Superior temporal gyrus (tissue), 1 donor: ENCODE measurements at regions not wholly inside any gene's neighbourhood (a gene's known extent, or its start where the extent isn't known, plus 50 kb on each side); places are given as distances from the start of the nearest gene placed in this dataset.

Experiments used
- DNase-seq: peaks from one replicate; pipeline ENCODE4 v3.0.0-alpha.2; 2016; ENCODE audit errors: extremely low spot score

DNA sequence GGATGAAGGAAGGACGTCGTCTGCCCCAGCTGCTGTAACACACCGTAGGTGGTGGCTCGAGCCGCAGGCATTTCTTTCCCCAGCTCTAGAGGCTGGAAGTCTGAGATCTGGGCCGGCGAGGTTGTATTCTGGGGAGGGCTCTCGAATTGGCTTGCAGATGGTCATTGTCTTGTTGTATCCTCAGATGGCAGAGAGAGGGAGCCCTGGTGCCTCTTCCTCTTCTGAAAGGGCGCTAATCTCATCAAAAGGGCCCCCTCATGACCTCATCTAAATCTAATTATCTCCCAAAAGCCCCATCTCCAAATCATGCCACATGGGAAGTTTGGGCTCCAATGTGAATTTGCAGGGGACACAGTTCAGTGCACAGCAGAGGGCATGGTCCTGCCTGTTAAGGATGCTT, 109.0 kb downstream of the SIK1 start:
- DNase-seq, result no peak

DNA sequence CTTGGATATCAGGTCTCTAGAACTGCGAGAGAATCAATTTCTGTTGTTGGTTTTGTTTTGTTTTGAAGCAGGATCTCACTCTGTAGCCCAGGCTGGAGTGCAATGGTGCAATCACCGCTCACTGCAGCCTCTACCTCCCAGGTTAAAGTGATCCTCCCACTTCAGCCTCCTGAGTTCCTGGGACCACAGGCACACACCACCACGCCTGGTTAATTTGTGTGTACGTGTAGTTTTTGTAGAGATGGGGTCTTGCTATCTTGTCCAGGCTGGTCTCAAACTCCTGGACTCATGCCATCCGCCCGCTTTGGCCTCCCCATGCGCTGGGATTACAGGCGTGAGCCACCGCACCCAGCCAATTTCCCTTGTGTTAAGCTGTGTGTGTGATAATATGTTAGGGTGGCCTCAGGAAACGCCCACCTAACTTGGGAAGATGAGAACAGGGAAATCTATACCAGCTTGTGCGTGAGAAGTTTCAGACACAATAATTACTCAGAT, 109.6 kb downstream of the SIK1 start:
- no peak for DNase-seq

DNA sequence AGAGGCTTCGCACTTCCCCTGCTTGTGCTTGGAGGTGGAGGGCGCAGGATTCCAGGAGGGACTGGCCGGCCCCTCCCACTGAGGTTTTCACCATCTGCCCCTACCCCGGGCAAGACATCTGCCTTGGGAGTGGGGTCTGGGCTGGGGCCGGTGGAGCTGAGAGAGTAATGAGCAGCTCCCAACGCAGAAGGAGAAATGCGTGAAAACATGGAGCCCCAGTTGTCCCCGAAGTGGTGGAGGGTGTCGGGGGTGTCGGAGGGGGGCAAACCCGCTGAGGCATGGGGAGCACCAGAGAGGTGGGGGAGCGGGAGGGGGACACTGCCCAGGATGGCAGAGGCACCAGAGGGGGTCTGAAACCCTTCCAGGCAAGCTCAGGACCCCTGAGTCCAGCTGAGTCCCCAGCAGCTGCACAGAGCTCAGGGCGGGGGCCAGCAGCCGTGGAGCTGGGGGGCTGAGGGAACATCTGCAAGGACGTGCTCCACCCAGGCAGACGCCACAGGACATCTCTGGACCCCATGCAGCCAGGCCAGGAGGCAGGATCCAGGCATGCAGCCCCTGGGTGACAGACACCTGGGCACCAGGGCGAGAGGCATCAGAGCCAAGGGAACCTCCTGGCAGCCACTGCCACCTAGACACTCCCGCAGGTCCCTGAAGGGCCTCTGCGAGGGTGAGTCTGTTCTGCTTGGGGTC, 110.6 kb downstream of the SIK1 start:
- DNase-seq, result no peak

DNA sequence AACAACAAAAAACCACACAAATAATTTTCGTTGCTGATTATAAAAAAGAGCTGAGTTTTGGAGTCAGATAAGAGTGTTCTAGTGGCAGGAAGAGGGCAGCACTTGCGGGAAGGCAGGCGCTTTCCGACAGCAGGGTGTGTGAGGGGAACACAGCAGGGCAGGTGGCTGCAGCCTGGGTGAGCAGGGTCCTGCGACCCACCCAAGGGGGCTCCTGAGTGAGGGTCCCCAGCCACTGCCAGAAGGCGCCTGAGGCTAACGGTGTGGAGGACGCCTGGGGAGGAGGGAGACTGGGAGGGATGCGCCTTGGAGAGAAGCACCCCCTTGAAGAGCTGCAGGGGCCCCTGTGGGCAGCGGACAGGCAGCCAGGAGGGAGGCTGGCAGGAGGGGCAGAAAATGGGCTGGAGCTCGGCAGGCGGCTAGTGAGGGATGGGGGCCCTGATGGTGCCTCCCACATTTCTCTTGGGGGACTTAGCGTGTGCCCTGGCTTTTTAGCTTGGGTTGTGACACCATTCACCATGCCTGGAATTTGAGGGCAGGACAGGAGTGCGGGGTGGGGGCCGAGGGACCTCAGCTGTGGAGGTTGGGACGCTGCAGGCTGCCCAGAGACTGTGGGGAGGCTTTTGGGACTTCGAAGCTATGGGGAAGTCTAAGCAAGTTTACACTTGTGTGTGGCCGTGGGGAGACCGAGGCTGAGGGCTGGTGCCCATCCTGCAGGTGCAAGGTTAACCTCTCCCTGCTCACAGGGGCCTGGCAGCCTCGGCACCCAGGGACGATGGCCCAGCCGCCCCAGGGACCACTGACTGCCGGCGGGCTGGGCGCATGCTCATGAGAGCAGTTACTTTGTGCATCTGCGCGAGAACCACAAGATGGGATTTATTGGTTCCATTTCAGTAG, 111.4 kb downstream of the SIK1 start:
- DNase-seq, result no peak

DNA sequence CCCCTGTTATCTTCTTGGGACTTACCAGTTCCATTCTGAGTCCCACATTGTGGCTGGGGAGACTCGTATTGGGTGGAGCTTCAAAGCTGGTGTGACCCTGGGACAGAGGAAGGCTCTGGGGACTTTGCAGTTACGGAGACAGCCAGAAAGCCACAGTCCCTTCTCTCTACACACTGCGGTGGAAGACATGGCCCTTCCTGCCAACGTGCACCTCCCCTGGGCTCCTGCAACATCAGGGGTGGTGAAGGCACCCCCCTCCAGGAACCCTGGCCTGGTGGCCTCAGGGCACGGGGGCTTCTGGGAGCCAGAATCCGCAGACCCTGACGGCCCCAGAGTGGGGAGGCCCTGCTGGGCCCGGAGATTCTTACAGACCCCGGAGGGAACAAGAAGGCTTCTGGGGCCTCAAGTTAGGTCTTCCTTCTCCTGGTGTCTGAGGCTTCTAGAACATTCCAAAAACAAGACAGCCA, 113.0 kb downstream of the SIK1 start:
- DNase-seq, result no peak

DNA sequence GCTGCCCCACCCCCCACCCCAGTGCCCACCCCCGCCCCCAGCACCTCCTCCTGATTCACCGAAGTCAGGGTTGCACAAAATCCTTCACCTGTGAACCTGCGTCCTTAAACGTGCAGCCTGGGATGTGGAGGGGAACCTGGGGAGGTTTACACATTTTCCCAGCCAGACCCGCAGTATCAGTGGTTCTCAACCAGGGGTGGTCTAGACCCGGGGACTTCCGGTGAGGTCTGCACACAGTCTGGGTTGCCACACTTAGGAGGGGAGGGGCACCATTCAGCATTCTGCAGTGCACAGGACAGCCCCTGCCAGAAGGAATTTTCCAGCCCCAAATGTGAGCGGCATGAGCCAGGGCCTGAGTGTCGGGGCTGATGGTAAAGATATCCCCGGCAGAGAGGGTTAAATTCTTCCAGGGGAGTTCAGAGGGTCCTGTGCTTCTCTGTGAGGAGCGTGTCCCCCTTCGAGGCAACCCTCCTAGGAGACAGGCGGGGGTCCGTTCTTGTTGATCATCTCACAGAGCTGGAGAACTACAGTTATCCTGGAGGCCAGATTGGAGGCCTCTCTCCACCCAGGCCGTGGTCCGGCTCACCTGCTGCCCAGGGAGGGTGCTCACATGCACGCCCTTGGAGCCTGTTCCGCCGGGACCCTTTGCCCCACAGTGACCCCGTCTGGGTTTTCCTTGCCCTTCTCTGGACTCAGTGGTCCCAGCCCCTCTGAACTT, 113.6 kb downstream of the SIK1 start:
- no peak for DNase-seq

DNA sequence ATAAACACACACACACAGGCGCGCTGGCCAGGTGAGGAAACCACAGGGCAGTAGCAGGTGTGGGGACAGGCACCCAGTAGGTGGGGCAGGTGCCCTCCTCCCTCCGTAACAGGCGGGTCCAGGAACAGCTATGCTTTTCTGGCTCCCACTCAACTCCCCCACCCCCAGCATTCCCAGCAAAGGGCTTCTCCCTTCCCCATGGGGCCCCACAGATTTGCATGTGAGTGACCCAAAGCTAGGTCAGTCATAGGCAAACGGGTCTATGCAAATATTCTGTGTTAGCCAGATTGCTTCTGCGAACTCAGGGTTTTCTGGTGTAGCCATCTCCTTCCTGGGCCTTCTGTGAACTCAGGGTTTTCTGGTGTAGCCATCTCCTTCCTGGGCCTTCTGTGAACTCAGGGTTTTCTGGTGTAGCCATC, 114.2 kb downstream of the SIK1 start:
- DNase-seq, result no peak

DNA sequence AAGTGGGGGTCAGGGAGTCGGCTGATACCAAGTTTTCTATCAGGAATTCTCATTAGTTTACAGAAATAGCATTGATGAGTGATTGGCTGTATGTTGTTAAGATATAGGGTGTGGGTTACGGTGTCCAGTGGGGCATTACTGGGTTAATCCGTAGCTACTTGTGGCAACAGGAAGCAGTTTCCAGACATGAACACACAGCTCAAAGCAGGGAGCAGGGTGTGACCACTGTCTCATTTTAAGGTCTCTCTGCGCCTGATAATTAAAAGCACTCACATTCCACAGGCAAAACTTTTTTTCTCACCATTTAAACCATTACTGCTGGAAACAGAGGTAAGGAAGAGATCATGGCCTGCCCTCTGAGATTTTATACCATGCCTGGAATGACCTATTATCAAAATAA, 114.9 kb downstream of the SIK1 start:
- DNase-seq, result no peak

DNA sequence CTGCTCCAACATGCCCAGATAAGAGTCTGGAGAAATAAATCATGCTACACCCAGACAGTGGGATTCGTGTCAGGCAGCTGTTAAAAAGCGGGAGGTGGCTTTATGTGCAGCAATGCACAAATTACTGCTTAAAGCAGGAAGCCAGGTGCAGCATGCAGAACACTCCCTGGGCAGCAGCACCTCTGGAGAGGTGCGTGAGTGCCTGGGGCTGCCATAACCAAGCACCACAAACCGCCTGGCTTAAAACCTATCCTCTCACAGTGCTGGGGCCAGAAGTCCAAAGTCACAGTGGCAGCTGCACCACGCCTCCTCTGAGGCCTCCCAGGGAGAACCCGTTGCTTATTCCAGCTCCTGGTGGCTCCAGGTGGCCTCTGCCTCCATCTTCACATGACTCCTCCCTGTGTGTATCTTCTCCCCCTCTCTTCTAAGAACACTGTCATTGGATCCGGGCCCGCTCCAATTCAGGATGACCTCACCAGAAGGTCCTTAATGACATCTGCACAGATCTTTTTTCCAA, 115.6 kb downstream of the SIK1 start:
- no peak for DNase-seq

DNA sequence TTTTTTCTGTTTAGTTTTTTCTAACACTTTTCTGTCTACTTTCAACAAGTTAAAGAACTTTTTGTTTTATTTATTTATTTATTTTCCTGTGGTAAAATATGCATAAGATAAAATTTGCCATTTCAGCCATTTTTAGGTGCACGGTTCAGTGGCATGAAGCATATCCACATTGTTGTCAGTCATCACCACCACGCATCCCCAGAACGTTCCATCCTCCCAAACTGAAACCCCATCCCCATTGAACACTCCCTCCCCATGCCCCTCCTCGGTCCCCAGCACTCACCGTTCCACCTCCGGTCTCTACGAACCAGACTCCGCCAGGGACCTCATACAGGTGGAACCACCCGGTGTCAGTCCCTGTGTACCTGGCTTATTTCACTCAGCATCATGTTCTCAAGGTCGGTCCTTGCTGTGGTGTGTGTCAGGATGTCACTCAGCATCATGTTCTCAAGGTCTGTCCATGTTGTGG, 118.1 kb downstream of the SIK1 start:
- no peak for DNase-seq

DNA sequence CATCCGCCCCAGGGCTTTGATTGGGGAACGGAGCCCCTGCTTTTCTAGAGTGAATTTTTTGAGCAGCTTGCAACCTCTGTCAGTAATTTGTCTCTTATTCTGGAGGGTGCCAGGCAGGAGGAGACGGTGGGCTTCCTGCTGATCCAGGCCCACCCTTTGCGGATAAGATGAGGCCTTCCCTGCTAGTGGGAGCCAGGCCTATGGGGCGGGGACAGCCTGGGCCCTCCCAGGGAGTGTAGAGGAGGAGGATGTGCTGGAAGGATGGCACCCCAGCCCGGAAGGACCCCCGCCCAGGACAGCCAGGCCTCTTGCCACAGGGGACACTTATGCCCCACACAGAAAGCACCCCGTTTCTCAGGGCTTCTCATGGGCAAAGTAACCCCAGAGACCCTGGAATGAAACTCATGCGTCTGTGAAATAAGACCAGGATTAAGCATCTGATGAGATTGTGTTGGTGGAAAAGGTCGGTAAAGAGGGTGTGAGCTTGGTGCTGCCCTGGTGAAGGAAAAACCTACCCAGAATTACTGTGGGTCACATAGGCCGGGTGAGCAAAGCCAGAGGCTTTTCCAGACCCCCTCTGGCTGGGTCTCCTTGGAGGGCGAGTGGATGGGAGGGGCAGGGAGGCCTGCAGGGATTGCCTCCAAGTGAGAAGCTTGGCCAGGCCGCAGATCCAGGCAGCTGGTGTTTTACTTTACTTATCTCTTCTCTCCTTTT, 118.7 kb downstream of the SIK1 start:
- DNase-seq, result no peak

DNA sequence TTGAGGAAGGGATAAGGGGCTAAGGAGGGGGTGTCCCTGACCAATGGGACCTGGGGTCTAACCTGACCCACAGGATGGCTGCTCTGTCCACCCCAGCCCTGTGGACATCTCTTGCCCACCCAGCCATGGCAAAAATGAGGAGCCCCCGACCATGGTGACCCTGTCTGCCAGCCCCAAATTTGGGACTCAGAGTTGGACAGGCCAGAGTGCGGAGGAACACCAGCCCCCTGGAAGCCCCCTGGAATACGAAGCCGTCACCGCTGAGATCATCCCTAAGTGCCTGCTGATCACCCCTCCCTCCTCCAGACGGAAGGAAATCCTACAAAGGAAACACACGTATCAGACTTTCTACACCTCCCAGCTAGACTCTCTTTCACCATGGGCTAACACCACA, 119.3 kb downstream of the SIK1 start:
- no peak for DNase-seq

DNA sequence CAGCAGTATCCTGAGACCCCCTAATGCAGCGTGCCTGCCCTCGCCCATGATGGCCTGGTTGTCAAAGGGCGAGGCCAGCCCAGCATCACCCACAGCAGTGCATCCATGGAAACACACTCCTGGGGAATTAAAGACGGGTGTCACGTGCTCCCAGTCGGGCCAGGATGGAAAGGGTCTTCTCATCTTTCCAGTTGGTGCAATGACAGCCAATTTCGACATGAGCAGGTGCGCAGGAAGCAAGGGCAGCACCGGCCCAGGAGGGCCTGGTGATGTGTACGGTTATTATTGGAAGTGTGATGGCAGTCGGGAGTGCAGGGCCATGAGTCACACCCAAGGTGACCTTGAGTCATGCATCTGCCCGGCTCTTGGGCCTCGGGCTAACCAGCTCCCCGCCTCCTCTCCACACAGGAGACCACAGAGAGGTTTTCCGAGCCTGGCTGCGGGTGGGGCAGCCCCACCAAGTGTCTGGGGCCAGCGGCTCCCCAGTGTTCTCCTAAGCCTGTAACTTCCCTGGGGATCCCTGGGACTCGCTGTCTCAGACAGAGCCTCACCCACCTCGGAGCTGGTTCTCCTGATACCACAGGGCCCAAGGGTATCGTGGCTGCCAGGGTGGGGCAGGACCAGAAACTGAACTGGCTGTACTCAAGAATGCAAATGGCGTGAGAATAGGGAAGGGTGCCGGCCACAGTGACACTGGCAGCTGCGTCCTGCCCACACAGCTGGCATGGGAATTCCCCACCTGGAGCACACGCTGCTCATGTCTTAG, 119.8 kb downstream of the SIK1 start:
- no peak for DNase-seq

DNA sequence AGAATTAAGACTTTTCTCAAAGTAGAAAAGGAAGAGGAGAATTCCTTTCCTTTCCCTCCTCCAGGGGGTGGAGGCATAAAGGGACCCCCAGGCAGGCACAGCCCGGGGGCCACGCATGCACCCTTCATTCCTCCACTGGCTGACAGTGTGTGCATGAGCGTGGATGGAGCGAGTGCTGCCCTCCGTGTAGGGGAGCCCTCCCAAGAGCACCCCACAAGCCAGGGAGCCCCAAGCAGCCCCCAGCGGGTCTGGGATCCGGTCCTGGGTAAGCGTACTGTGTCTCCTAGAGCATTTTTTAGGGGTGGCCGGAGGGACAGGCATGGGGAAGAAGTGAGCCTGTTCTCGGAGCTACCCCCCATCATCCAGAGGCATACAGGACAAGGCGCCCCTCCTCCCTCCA, 120.5 kb downstream of the SIK1 start:
- DNase-seq, result no peak

DNA sequence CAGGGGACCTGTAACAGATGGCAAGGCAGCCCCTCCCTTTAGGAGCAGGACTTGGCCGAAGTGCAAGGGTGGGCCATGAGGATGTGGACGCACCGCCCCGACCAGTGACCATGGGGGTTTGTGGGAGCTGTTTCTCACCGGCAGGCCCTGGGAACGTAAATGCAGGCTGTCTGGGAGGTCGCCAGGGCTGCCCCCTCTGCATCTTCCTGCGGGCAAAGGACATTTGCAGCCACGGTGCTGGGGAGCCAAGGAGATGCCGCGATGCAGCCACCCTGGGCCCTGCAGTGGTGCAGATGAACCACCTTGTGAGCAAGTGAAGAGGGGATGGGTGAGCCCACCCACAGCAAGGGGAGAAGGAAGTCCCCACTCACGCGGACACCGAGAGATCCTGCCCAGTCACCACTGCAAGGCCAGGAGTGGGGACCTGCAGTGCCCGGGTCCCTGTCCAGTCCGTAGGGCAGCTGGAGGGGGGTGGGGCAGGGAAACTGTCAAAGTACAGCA, 121.1 kb downstream of the SIK1 start:
- DNase-seq, result no peak

DNA sequence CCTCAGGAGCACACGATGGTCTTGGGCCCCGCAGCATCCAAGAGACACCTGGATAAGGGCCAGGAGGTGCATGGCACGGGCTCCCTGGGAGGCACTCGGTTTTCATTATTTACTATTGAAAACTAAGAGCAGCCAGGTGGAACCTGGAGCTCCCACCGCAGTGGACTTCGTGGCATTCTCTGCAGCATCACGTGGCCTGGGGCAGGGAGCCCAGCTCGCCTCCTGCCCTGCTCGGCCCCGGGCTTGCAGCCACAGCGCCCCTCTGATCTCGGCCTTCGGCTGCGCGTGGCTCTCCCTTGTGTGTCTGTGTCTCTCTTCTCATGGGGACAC, 121.6 kb downstream of the SIK1 start:
- no peak for DNase-seq

DNA sequence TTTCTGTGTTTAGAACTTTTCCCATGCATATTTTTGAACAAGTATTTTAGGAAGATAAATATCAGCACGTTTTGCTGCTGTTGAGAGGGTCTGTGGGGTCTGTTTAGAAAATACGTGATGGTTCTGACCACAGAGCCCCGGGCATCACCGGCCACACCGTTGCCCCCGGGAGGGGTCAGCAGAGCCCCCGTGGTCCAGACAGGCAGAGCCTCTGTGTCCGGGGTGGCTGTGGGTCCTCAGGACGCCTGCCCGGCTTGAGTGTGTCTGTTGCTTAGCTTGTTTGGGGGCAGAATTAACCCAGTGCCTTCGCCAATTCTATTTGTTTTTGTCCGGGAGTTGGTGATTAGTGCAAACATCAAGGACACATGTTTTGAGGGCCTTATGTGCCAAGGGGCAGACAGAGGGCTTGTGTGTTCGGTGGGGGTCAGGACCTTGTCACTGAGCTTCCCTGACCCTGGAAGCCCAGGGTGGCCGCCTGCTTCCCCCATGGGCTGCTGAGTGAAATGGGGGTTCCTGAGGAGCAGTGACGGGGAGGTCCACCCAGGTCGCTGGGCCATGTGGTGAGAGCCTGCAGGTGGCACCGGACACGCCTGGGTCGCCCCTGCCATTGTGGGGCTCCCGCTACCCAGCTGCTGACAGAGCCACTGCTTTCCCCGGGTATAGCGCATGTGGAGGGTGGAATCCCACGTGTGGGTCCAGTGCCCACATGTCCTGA, 122.2 kb downstream of the SIK1 start:
- no peak for DNase-seq

DNA sequence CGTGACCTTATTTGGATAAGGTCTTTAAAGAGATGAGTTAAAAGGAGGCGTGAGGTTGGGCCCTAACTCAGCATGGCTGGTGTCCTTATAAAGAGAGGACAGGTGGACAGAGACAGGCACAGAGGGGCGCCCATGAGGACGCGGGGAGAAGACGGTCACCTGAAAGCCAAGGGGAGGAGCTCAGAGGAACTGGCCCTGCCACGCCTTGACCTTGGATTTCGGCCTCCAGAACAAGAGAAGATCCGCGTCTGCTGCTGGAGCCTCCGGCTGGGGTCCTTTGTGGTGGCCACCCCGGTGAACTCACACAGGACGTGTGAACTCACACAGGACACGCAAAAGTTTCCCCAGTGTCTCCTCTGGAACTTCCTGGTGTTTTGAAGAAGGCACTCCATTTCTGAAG, 122.7 kb downstream of the SIK1 start:
- no peak for DNase-seq

DNA sequence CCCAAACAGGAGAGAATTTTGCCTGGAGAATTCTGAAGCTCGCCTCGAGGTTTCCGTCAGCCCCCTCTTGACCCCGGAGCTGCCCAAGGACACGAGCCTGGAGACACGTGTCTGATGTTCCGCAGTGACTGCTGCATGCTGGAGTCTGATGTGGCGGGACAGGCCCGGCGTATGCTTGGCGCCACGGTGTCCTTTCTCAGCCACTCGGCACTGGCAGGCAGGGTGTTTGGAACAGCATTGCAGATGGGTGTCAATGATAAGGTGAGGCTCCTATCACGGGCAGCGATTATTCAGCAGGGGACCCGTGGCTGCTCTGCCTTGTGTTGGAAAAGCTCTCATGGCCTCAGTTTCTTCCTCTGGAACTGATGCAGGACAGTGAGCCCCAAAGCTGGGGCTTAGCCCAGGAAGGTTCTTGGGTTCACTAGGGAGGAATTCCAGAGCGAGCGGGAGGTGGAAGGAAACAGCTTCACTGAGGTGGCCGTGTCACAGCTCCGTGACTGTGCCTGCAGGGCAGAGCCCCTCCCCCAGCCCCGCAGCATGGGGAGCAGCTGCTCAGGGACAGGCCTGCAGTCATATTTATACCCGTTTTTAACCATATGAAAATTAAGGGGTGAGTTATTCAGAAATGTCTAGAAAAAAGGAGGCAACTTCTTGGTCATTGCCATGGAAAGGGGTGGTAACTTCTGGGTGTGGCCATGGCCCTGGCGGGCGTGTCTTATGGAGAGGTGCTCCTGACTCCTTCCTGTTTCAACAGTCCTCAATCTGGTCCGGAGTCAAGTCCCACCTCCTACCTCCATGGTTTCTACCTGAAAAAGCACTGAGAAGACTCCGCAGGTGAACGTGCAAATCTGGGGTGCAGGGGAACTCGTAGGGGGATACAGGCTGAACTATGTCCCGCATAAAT, 123.4 kb downstream of the SIK1 start:
- DNase-seq, result no peak
